GM13976 (cell line): ENCODE measurements at regions not wholly inside any gene's neighbourhood (a gene's known extent, or its start where the extent isn't known, plus 50 kb on each side); places are given as distances from the start of the nearest gene placed in this dataset.
A peak's percentile ranks its signal among the peaks of the same experiment; 100 is the strongest.

ENCODE experiments used
- DNase-seq: peaks from one replicate; pipeline ENCODE4 v3.0.0; 2012; ENCODE audit warnings: low spot score
- CTCF ChIP-seq: IDR thresholded peaks from 2 replicates; pipeline ENCODE4 v1.5.1; 2012; ENCODE audit warnings: borderline replicate concordance, mild to moderate bottlenecking; ENCODE audit not compliant: insufficient read depth; ENCODE audit errors: extremely low read depth, missing control alignments, control extremely low read depth
- in situ Hi-C: fragments of 300-500 bp; cut with MboI; formaldehyde crosslinking; loops from one replicate; pipeline ENCODE4 v1.12.0; 2022; ENCODE audit warnings: low sequenced_read_pairs, mixed read lengths, inconsistent platforms; ENCODE audit not compliant: unreplicated experiment

- in situ Hi-C loops: no loop called here
- TF ChIP-seq CTCF: no peak
- no peak for DNase-seq
Measured at GRCh38 chr4:138092060-138092459, 150.1 kb downstream of the SLC7A11 start.

- no peak for TF ChIP-seq CTCF
- in situ Hi-C loops: no loop called here
Measured at GRCh38 chr4:138090918-138091676, 151.1 kb downstream of the SLC7A11 start.

GRCh38 chr4:138090150-138090917 is 151.8 kb downstream of the SLC7A11 start:
- peak; percentile 77 for DNase-seq
- in situ Hi-C loops: no loop called here
- peak; percentile 66 for TF ChIP-seq CTCF

More at GRCh38 chr4:138090918-138091676, 151.1 kb downstream of the SLC7A11 start:
- DNase-seq: no peak

- in situ Hi-C loops: no loop called here
- TF ChIP-seq CTCF: no peak
- DNase-seq: no peak
Measured at GRCh38 chr4:138088449-138089208, 153.5 kb downstream of the SLC7A11 start.

- no peak for TF ChIP-seq CTCF
- in situ Hi-C loops: no loop called here
- DNase-seq: no peak
Measured at GRCh38 chr4:138087066-138087719, 155.0 kb downstream of the SLC7A11 start.

- in situ Hi-C loops: no loop called here
- DNase-seq: no peak
- no peak for TF ChIP-seq CTCF
Measured at GRCh38 chr4:138086611-138087041, 155.5 kb downstream of the SLC7A11 start.
